Ovary (tissue), 3 donors: ENCODE measurements at regions not wholly inside any gene's neighbourhood (a gene's known extent, or its start where the extent isn't known, plus 50 kb on each side); places are given as distances from the start of the nearest gene placed in this dataset.

Experiments
- EP300 ChIP-seq: sonication (generic); formaldehyde crosslinking; IDR thresholded peaks from one replicate; pipeline ENCODE4 v1.6.1; 2017; ENCODE audit warnings: antibody characterized with exemption
- POLR2A ChIP-seq: fragments of 450-650 bp; IDR thresholded peaks from one replicate; pipeline ENCODE4 v1.6.1; 2017; ENCODE audit warnings: antibody characterized with exemption, mild to moderate bottlenecking, moderate library complexity
- TF ChIP-seq, protein P1 (sequence below), 3 donors: fragments of 450-650 bp in 2 of 3; fragments of 200-600 bp in 1 of 3; IDR thresholded peaks; one replicate each; pipeline versions ENCODE4 v1.5.1 to v1.8.0; 2016 to 2022; ENCODE audit warnings: antibody characterized with exemption in 3 of 3, mild to moderate bottlenecking in 1 of 3
- donor health status: DM: no; HTN: no; CAD: no.

DNA sequence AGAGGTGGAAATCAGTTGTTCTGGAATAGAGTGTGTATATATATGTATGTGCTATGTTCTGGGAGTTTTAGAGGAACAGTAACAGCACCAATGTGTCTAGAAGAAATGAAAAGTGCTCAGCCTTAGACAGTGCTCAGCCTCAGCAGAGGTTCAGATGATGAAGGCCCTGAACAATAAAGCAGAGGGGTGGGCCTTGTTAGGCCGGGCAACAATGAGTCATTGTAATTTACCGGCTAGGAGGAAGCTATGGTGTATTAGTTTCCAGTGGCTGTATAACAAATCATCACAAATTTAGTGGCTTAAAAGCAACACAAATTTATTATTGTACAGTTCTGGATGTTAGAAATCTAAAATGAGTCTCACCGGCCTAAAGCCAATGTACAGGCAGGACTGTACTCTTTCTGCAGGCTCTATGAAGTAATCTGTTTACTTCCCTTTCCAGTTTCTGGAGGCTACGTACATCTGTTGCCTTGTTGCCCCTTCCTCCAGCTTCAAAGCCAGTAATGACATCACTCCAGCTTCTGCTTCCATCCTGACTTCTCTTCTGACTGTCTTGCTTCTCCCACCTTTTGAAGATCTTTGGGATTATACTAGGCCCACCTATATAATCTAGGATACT, 84.6 kb downstream of the CH25H start:
- TF ChIP-seq, protein P1, sequence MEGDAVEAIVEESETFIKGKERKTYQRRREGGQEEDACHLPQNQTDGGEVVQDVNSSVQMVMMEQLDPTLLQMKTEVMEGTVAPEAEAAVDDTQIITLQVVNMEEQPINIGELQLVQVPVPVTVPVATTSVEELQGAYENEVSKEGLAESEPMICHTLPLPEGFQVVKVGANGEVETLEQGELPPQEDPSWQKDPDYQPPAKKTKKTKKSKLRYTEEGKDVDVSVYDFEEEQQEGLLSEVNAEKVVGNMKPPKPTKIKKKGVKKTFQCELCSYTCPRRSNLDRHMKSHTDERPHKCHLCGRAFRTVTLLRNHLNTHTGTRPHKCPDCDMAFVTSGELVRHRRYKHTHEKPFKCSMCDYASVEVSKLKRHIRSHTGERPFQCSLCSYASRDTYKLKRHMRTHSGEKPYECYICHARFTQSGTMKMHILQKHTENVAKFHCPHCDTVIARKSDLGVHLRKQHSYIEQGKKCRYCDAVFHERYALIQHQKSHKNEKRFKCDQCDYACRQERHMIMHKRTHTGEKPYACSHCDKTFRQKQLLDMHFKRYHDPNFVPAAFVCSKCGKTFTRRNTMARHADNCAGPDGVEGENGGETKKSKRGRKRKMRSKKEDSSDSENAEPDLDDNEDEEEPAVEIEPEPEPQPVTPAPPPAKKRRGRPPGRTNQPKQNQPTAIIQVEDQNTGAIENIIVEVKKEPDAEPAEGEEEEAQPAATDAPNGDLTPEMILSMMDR (IDR thresholded peaks at IDR 0.05) = no peak
- TF ChIP-seq POLR2A (no peak), EP300 (no peak)
